ENCODE measurements at regions not wholly inside any gene's neighbourhood (a gene's known extent, or its start where the extent isn't known, plus 50 kb on each side); places are given as distances from the start of the nearest gene placed in this dataset.

DNA sequence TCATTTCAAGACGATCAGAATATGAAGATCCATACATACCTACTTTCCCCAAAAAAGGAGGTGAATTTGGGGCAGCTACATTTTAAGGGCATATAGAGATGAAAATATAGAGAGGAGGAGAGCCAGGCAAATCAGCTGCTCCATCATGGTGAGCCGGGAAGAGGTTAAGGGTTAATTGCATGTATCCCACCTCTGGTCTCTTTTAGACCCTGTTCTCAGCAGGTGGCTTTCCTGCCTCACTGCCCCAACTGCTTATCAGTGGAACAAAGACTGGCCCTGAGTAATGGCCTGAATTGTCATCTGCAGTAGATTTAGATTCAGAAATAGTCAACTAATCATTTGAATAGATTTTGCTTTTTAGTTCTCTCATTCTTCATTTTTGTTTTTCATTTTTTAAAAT is 206.6 kb downstream of the SPRY2 start:
- TF ChIP-seq ZNF274 (IDR thresholded peaks at IDR 0.05; ENCODE audit: low read depth, low read length) (no peak), SUZ12 (IDR thresholded peaks at IDR 0.05; ENCODE audit: extremely low read depth, insufficient read depth, insufficient read length) (no peak)
